ENCODE measurements at regions not wholly inside any gene's neighbourhood (a gene's known extent, or its start where the extent isn't known, plus 50 kb on each side); places are given as distances from the start of the nearest gene placed in this dataset.

DNA sequence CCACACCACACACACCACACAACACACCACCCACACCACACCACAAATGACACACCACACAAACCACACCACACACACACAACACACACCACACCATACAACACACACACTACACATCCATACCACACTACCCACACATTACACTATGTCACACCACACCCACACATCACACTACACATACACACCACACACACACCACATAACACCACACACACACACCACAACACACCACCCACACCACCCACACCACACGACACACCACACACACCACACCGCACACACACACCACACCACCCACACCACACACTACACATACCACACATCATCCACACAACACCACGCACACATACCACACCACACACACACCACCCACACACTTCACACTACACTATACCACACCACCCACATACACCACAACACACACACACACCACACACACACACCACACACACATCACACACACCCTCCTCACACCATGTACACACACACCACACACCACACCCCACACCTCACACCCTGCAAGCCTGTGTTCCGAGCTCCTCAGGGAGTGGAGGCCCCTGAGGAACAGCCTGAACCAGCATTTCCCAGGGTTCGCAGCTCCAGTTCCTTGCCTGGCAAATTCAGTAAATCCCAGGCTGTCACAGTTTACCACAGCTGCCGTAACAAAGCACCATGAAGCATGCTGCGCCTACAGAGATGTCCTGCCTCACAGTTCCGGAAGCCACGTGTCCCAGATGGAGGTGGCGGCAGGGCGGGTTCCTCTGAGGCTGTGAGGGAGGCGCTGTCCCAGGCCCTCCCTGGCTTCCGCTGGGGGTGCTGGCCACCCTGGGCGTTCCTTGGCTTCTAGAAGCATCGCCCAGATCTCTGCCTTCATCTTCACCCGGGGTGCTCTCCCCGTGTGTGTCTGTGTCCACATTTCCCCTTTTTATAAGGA, 69.8 kb upstream of the ATP5PO start (continued):
- TF ChIP-seq PAX5 (IDR thresholded peaks at IDR 0.05; ENCODE audit: borderline replicate concordance, low read depth, low read length) (peak; percentile 63; the same call in 1 of the 2 replicates), BCL11A (IDR thresholded peaks at IDR 0.05; ENCODE audit: low read depth, low read length) (0 out of 2 replicates have a peak, but pooled peaks have one; percentile 7), NRF1 (conservative IDR thresholded peaks at IDR 0.05; ENCODE audit: low read depth, low read length) (no peak), MTA2 (IDR thresholded peaks at IDR 0.05; ENCODE audit: low read depth) (peak; percentile 38; the same call in 1 of the 2 replicates), IRF4 (IDR thresholded peaks at IDR 0.05; ENCODE audit: low read depth, low read length) (peak; percentile 42; the same call in 1 of the 2 replicates), BHLHE40 (IDR thresholded peaks at IDR 0.05; ENCODE audit: borderline replicate concordance in 1 of 2, low read depth in 2 of 2, low read length in 1 of 2) (peak in 1 of 2 experiments; percentile 54; a peak in 2 of 4 replicates), NR2C2 (IDR thresholded peaks at IDR 0.05; ENCODE audit: borderline replicate concordance, control insufficient read depth, insufficient read length, low read depth) (peak; percentile 54)
- TF ChIP-seq, protein P1, sequence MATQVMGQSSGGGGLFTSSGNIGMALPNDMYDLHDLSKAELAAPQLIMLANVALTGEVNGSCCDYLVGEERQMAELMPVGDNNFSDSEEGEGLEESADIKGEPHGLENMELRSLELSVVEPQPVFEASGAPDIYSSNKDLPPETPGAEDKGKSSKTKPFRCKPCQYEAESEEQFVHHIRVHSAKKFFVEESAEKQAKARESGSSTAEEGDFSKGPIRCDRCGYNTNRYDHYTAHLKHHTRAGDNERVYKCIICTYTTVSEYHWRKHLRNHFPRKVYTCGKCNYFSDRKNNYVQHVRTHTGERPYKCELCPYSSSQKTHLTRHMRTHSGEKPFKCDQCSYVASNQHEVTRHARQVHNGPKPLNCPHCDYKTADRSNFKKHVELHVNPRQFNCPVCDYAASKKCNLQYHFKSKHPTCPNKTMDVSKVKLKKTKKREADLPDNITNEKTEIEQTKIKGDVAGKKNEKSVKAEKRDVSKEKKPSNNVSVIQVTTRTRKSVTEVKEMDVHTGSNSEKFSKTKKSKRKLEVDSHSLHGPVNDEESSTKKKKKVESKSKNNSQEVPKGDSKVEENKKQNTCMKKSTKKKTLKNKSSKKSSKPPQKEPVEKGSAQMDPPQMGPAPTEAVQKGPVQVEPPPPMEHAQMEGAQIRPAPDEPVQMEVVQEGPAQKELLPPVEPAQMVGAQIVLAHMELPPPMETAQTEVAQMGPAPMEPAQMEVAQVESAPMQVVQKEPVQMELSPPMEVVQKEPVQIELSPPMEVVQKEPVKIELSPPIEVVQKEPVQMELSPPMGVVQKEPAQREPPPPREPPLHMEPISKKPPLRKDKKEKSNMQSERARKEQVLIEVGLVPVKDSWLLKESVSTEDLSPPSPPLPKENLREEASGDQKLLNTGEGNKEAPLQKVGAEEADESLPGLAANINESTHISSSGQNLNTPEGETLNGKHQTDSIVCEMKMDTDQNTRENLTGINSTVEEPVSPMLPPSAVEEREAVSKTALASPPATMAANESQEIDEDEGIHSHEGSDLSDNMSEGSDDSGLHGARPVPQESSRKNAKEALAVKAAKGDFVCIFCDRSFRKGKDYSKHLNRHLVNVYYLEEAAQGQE (IDR thresholded peaks at IDR 0.05; ENCODE audit: low read depth, low read length) = no peak

All from GM12878 (cell line).